HG03066 (cell line): ENCODE measurements at regions not wholly inside any gene's neighbourhood (a gene's known extent, or its start where the extent isn't known, plus 50 kb on each side); places are given as distances from the start of the nearest gene placed in this dataset.

ENCODE experiments used
- ATAC-seq: cut with Tn5 transposase; IDR thresholded peaks from one replicate; pipeline ENCODE4 v1.9.1; 2021; ENCODE audit warnings: low read depth; ENCODE audit not compliant: unreplicated experiment

- ATAC-seq, result no peak
Observed at GRCh38 chr10:88058750-88059149, 195.3 kb downstream of the PTEN start.

GRCh38 chr10:88059190-88059589 is 195.8 kb downstream of the PTEN start:
- no peak for ATAC-seq

GRCh38 chr10:88060762-88061161 is 197.3 kb downstream of the PTEN start:
- no peak for ATAC-seq

GRCh38 chr10:88062385-88062784 is 199.0 kb downstream of the PTEN start:
- no peak for ATAC-seq

- ATAC-seq, result no peak
Observed at GRCh38 chr10:88062798-88063472, 199.5 kb downstream of the PTEN start.

- ATAC-seq, result no peak
Observed at GRCh38 chr10:88063861-88064557, 200.6 kb downstream of the PTEN start.

GRCh38 chr10:88064608-88065382 is 201.4 kb downstream of the PTEN start:
- ATAC-seq, result peak; percentile 59

GRCh38 chr10:88065383-88066049 is 202.1 kb downstream of the PTEN start:
- no peak for ATAC-seq

- no peak for ATAC-seq
Observed at GRCh38 chr10:88066319-88066718, 202.9 kb downstream of the PTEN start.

GRCh38 chr10:88066876-88067275 is 203.5 kb downstream of the PTEN start:
- ATAC-seq, result no peak

- no peak for ATAC-seq
Observed at GRCh38 chr10:88067737-88068136, 204.3 kb downstream of the PTEN start.

GRCh38 chr10:88069338-88069737 is 205.9 kb downstream of the PTEN start:
- no peak for ATAC-seq

GRCh38 chr10:88070080-88070880 is 206.9 kb downstream of the PTEN start:
- ATAC-seq, result peak; percentile 61

- no peak for ATAC-seq
Observed at GRCh38 chr10:88071879-88072278, 208.5 kb downstream of the PTEN start.

GRCh38 chr10:88073682-88074081 is 210.3 kb downstream of the PTEN start:
- ATAC-seq, result no peak

- ATAC-seq, result no peak
Observed at GRCh38 chr10:88074971-88075370, 211.5 kb downstream of the PTEN start.

- ATAC-seq, result peak; percentile 59
Observed at GRCh38 chr10:88076027-88076880, 212.8 kb downstream of the PTEN start.

- no peak for ATAC-seq
Observed at GRCh38 chr10:88077977-88078376, 214.6 kb downstream of the PTEN start.

GRCh38 chr10:88080213-88080612 is 216.8 kb downstream of the PTEN start:
- ATAC-seq, result peak; percentile 47
